Liver (tissue), 8 donors: ENCODE measurements at regions not wholly inside any gene's neighbourhood (a gene's known extent, or its start where the extent isn't known, plus 50 kb on each side); places are given as distances from the start of the nearest gene placed in this dataset.

ENCODE experiments used
- DNase-seq: peaks from one replicate; pipeline ENCODE4 v3.0.0-alpha.2; 2017; ENCODE audit warnings: low spot score
- H3K27ac ChIP-seq, 2 donors: one replicate each; pipeline ENCODE4 v1.7.0; 2013; ENCODE audit warnings: inconsistent platforms in 2 of 2, low read length in 2 of 2, control low read depth in 1 of 2, low read depth in 1 of 2, mild to moderate bottlenecking in 1 of 2
- H3K27me3 ChIP-seq, 4 donors: one replicate each; pipeline versions ENCODE4 v1.6.1 to v1.7.0; 2013; ENCODE audit warnings: low read length in 3 of 4, inconsistent platforms in 1 of 4, mild to moderate bottlenecking in 1 of 4, moderate library complexity in 1 of 4; ENCODE audit not compliant: control insufficient read depth in 4 of 4, insufficient read depth in 4 of 4
- H3K36me3 ChIP-seq, 4 donors: one replicate each; pipeline versions ENCODE4 v1.6.1 to v1.7.0; 2013; ENCODE audit warnings: low read length in 3 of 4, mild to moderate bottlenecking in 3 of 4, low read depth in 1 of 4, moderate library complexity in 1 of 4; ENCODE audit not compliant: control insufficient read depth in 4 of 4, insufficient read depth in 3 of 4
- H3K4me1 ChIP-seq, 4 donors: one replicate each; pipeline versions ENCODE4 v1.6.1 to v1.7.0; 2013; ENCODE audit warnings: low read length in 3 of 4, mild to moderate bottlenecking in 3 of 4, moderate library complexity in 1 of 4; ENCODE audit not compliant: control insufficient read depth in 4 of 4, insufficient read depth in 4 of 4
- H3K4me3 ChIP-seq, 3 donors: one replicate each; pipeline versions ENCODE4 v1.6.1 to v1.7.0; 2013; ENCODE audit warnings: low read length in 3 of 3, control low read depth in 1 of 3, low read depth in 1 of 3, mild to moderate bottlenecking in 1 of 3
- H3K9ac ChIP-seq, 2 donors: one replicate each; pipeline ENCODE4 v1.7.0; 2013; ENCODE audit warnings: low read length in 2 of 2, mild to moderate bottlenecking in 2 of 2, moderate library complexity in 2 of 2, control low read depth in 1 of 2, low read depth in 1 of 2
- H3K9me3 ChIP-seq, 4 donors: one replicate each; pipeline versions ENCODE4 v1.6.1 to v1.7.0; 2013; ENCODE audit warnings: low read length in 3 of 4; ENCODE audit not compliant: control insufficient read depth in 4 of 4
- EGR1 ChIP-seq, 2 donors: IDR thresholded peaks; 2 replicates each; pipeline ENCODE4 v1.6.1; 2016 to 2018; ENCODE audit warnings: antibody characterized with exemption in 2 of 2, low read depth in 2 of 2
- GABPA ChIP-seq, 2 donors: IDR thresholded peaks in 1 of 2; conservative IDR thresholded peaks in 1 of 2; 2 replicates each; pipeline ENCODE4 v1.6.1; 2016; ENCODE audit warnings: antibody characterized with exemption in 2 of 2, mild to moderate bottlenecking in 1 of 2, moderate library complexity in 1 of 2
- RAD21 ChIP-seq, 2 donors: IDR thresholded peaks; 2 replicates each; pipeline ENCODE4 v1.6.1; 2016; ENCODE audit warnings: antibody characterized with exemption in 2 of 2, mild to moderate bottlenecking in 2 of 2
- RXRA ChIP-seq, 2 donors: IDR thresholded peaks; 2 replicates each; pipeline ENCODE4 v1.6.1; 2017 to 2018; ENCODE audit warnings: antibody characterized with exemption in 2 of 2, mild to moderate bottlenecking in 1 of 2
- SP1 ChIP-seq: IDR thresholded peaks from 2 replicates; pipeline ENCODE4 v1.6.1; 2018; ENCODE audit warnings: antibody characterized with exemption, mild to moderate bottlenecking
- YY1 ChIP-seq: IDR thresholded peaks from 2 replicates; pipeline ENCODE4 v1.6.1; 2016; ENCODE audit warnings: antibody characterized with exemption, mild to moderate bottlenecking
- ZBTB33 ChIP-seq: IDR thresholded peaks from 2 replicates; pipeline ENCODE4 v1.6.1; 2016; ENCODE audit warnings: antibody characterized with exemption
- WGBS: extraction: QIAGEN DNeasy Blood & Tissue Kit; methylation state at CpG from one replicate; pipeline ENCODE4 v1.1.7; 2013; 5-methylcytosine and 5-hydroxymethylcytosine counted together
- TF ChIP-seq, protein P1 (sequence below): IDR thresholded peaks from 2 replicates; pipeline ENCODE4 v1.6.1; 2016; ENCODE audit warnings: antibody characterized with exemption, mild to moderate bottlenecking
- TF ChIP-seq, protein P2 (sequence below): fragments of 150-350 bp; IDR thresholded peaks from 2 replicates; pipeline ENCODE4 v1.5.1; 2017; ENCODE audit warnings: improper control_type of control experiment, low read depth, low read length; ENCODE audit not compliant: missing input control
- donor health status: healthy.
- donor health status: healthy.
- donor health status: healthy.
- donor health status: healthy.
- donor health status: healthy.

DNA sequence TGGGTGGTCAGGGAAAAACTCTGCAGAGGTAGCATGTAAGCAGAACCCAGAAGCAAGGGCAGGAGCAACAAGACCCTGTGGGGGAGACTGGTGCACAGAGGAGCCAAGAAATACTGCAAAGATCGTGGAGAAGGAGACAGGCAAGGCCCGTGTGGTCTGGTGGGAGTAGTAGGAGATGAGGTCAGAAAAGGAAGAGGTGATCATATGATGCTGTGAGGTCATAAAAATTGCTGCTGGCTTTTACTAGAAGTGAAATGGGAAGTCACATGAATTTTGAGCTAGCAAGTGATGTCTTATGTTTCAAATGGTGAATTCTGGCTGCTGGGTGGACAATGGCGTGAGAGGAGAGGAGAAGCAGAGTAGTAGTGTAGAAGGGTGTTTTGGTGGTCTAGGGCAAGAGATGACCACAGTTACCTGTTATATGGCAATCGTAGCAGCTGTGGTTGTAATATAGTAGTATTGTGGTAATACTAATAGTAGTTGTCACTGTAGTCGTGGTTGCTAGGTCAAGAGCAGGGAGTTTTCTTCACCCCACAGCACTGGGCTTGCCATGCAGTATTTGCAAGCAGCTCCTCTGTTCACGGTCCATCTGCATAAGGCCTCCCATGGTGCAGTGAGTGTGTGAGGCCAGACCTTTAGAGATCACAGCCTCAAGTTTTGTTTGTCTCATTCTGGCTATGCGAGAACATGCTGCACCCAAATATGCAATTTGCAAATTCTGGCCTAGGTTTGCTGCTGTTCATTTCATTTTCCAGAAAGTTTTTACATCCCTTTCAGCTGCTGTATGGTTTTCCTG is 205.0 kb downstream of the TSHZ3 start:
- no peaks in the 10 kb centered on the region for H3K36me3 ChIP-seq
- no peaks in the 10 kb centered on the region for H3K27me3 ChIP-seq
- no peak overlapping the region for H3K27ac ChIP-seq
- no peak overlapping the region for H3K9ac ChIP-seq
- WGBS, result 79% methylated on average over 7 of the region's 7 CpGs
- no peak overlapping the region for H3K4me3 ChIP-seq
- no peak for DNase-seq
- no peaks in the 10 kb centered on the region for H3K4me1 ChIP-seq
- no peaks in the 10 kb centered on the region for H3K9me3 ChIP-seq
- TF ChIP-seq EGR1 (IDR thresholded peaks at IDR 0.05; ENCODE audit: low read depth in 2 of 2), result no peak
- no peak for TF ChIP-seq SP1
- TF ChIP-seq, protein P1, sequence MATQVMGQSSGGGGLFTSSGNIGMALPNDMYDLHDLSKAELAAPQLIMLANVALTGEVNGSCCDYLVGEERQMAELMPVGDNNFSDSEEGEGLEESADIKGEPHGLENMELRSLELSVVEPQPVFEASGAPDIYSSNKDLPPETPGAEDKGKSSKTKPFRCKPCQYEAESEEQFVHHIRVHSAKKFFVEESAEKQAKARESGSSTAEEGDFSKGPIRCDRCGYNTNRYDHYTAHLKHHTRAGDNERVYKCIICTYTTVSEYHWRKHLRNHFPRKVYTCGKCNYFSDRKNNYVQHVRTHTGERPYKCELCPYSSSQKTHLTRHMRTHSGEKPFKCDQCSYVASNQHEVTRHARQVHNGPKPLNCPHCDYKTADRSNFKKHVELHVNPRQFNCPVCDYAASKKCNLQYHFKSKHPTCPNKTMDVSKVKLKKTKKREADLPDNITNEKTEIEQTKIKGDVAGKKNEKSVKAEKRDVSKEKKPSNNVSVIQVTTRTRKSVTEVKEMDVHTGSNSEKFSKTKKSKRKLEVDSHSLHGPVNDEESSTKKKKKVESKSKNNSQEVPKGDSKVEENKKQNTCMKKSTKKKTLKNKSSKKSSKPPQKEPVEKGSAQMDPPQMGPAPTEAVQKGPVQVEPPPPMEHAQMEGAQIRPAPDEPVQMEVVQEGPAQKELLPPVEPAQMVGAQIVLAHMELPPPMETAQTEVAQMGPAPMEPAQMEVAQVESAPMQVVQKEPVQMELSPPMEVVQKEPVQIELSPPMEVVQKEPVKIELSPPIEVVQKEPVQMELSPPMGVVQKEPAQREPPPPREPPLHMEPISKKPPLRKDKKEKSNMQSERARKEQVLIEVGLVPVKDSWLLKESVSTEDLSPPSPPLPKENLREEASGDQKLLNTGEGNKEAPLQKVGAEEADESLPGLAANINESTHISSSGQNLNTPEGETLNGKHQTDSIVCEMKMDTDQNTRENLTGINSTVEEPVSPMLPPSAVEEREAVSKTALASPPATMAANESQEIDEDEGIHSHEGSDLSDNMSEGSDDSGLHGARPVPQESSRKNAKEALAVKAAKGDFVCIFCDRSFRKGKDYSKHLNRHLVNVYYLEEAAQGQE, result no peak
- TF ChIP-seq GABPA (IDR thresholded peaks at IDR 0.05 in 1 of 2, conservative IDR thresholded peaks at IDR 0.05 in 1 of 2), result no peak
- TF ChIP-seq, protein P2, sequence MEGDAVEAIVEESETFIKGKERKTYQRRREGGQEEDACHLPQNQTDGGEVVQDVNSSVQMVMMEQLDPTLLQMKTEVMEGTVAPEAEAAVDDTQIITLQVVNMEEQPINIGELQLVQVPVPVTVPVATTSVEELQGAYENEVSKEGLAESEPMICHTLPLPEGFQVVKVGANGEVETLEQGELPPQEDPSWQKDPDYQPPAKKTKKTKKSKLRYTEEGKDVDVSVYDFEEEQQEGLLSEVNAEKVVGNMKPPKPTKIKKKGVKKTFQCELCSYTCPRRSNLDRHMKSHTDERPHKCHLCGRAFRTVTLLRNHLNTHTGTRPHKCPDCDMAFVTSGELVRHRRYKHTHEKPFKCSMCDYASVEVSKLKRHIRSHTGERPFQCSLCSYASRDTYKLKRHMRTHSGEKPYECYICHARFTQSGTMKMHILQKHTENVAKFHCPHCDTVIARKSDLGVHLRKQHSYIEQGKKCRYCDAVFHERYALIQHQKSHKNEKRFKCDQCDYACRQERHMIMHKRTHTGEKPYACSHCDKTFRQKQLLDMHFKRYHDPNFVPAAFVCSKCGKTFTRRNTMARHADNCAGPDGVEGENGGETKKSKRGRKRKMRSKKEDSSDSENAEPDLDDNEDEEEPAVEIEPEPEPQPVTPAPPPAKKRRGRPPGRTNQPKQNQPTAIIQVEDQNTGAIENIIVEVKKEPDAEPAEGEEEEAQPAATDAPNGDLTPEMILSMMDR, result no peak
- TF ChIP-seq ZBTB33, result no peak
- TF ChIP-seq YY1, result no peak
- no peak for TF ChIP-seq RXRA (IDR thresholded peaks at IDR 0.05)

DNA sequence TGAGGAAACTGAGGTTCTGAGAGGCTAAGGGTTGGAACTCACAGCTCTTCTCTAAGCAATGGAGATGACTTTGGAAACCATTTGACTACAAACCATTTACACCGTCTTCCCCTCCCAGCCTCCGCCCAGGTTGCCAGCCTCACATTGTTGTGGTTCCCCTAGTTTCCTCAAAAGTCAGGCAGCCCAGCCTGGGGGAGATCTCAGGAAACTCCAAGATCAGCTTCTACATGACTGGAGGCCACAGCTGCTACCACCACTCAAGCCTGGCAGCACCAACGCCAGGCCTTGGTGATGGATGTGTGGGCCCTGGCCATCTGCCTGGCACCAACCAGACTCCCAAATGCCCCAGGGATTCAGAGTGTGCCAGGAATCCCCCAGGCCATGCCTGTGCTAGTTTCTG is 207.9 kb downstream of the TSHZ3 start:
- Histone ChIP-seq H3K4me1 (no peaks in the 10 kb centered on the region), H3K4me3 (no peak overlapping the region), H3K27ac (no peak overlapping the region), H3K9ac (no peak overlapping the region), H3K9me3 (no peaks in the 10 kb centered on the region), H3K27me3 (peaks cover 0 to 2% (median 0%) of the 10 kb centered on the region in 4 donors), H3K36me3 (no peaks in the 10 kb centered on the region)
- DNase-seq, result no peak
- TF ChIP-seq RAD21 (IDR thresholded peaks at IDR 0.05) (no peak), EGR1 (IDR thresholded peaks at IDR 0.05; ENCODE audit: low read depth in 2 of 2) (no peak)
- WGBS, result 94% methylated on average over 3 of the region's 3 CpGs
